ENCODE measurements at regions not wholly inside any gene's neighbourhood (a gene's known extent, or its start where the extent isn't known, plus 50 kb on each side); places are given as distances from the start of the nearest gene placed in this dataset.

GRCh38 chr12:93015871-93016751, 87.0 kb upstream of the EEA1 start:
- DNase-seq (ENCODE audit: low read depth), result no peak

- DNase-seq (ENCODE audit: low read depth), result no peak
Observed at GRCh38 chr12:93016752-93017350, 87.8 kb upstream of the EEA1 start.

GRCh38 chr12:93018610-93019009, 89.5 kb upstream of the EEA1 start:
- DNase-seq (ENCODE audit: low read depth), result no peak

GRCh38 chr12:93019212-93019927, 90.3 kb upstream of the EEA1 start:
- DNase-seq (ENCODE audit: low read depth), result no peak

GRCh38 chr12:93019975-93020630, 91.0 kb upstream of the EEA1 start:
- DNase-seq (ENCODE audit: low read depth), result no peak

- DNase-seq (ENCODE audit: low read depth), result no peak
Observed at GRCh38 chr12:93020631-93021597, 91.8 kb upstream of the EEA1 start.

GRCh38 chr12:93022603-93023340, 93.7 kb upstream of the EEA1 start:
- no peak for DNase-seq (ENCODE audit: low read depth)

GRCh38 chr12:93025145-93026103, 96.3 kb upstream of the EEA1 start:
- DNase-seq (ENCODE audit: low read depth), result no peak

- no peak for DNase-seq (ENCODE audit: low read depth)
Observed at GRCh38 chr12:93027041-93027440, 97.9 kb upstream of the EEA1 start.

- DNase-seq (ENCODE audit: low read depth), result no peak
Observed at GRCh38 chr12:93029091-93029490, 100.0 kb upstream of the EEA1 start.

- DNase-seq (ENCODE audit: low read depth), result no peak
Observed at GRCh38 chr12:93031028-93031427, 101.9 kb upstream of the EEA1 start.

GRCh38 chr12:93032758-93033157, 103.7 kb upstream of the EEA1 start:
- no peak for DNase-seq (ENCODE audit: low read depth)

GRCh38 chr12:93033948-93034347, 104.9 kb upstream of the EEA1 start:
- DNase-seq (ENCODE audit: low read depth), result no peak

- no peak for DNase-seq (ENCODE audit: low read depth)
Observed at GRCh38 chr12:93039062-93039461, 110.0 kb upstream of the EEA1 start.

- DNase-seq (ENCODE audit: low read depth), result no peak
Observed at GRCh38 chr12:93039930-93040329, 110.8 kb upstream of the EEA1 start.

GRCh38 chr12:93040367-93040766, 111.3 kb upstream of the EEA1 start:
- DNase-seq (ENCODE audit: low read depth), result no peak

- no peak for DNase-seq (ENCODE audit: low read depth)
Observed at GRCh38 chr12:93041416-93041815, 112.3 kb upstream of the EEA1 start.

- no peak for DNase-seq (ENCODE audit: low read depth)
Observed at GRCh38 chr12:93042283-93042682, 113.2 kb upstream of the EEA1 start.

GRCh38 chr12:93042684-93043083, 113.6 kb upstream of the EEA1 start:
- no peak for DNase-seq (ENCODE audit: low read depth)
